Activated naive CD8-positive, alpha-beta T cell (primary cell): ENCODE measurements at regions not wholly inside any gene's neighbourhood (a gene's known extent, or its start where the extent isn't known, plus 50 kb on each side); places are given as distances from the start of the nearest gene placed in this dataset.

Experiments
- H3K27ac Mint-ChIP-seq: one replicate; pipeline ENCODE4 v1.8.0; 2021; ENCODE audit warnings: mixed read lengths
- H3K27me3 Mint-ChIP-seq: one replicate; pipeline ENCODE4 v1.8.0; 2021; ENCODE audit warnings: mixed read lengths
- H3K36me3 Mint-ChIP-seq: one replicate; pipeline ENCODE4 v1.8.0; 2021; ENCODE audit warnings: mixed read lengths
- H3K4me1 Mint-ChIP-seq: one replicate; pipeline ENCODE4 v1.8.0; 2021; ENCODE audit warnings: low read depth, mixed read lengths
- H3K4me3 Mint-ChIP-seq: one replicate; pipeline ENCODE4 v1.8.0; 2021; ENCODE audit warnings: mild to moderate bottlenecking, mixed read lengths
- H3K9me3 Mint-ChIP-seq: one replicate; pipeline ENCODE4 v1.8.0; 2021; ENCODE audit warnings: low read depth, mixed read lengths

DNA sequence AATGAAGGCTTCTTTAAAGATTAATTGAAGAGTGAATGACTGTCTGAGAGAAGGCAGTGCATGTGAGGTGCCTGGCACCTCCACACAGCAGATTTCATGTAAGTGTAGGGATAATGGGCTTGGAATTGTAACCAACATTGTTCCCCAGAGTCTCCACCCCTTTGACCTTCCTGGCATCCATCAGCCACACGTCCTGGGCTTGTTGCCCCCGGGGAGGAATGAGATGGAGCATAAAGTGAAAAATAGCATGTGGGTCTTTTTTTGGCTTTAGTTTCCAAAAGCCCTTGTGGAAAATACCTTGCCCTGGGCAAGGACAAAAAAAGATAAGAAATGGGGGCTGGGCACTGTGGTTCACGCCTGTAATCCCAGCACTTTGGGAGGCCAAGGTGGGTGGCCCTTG lies 242.2 kb upstream of the ECI2 start:
- H3K27ac Mint-ChIP-seq, result no peak overlapping the region
- no peak overlapping the region for H3K4me3 Mint-ChIP-seq
- no peaks in the 10 kb centered on the region for H3K4me1 Mint-ChIP-seq
- no peaks in the 10 kb centered on the region for H3K36me3 Mint-ChIP-seq
- peaks cover 7% of the 10 kb centered on the region for H3K27me3 Mint-ChIP-seq
- peaks cover 5% of the 10 kb centered on the region for H3K9me3 Mint-ChIP-seq

DNA sequence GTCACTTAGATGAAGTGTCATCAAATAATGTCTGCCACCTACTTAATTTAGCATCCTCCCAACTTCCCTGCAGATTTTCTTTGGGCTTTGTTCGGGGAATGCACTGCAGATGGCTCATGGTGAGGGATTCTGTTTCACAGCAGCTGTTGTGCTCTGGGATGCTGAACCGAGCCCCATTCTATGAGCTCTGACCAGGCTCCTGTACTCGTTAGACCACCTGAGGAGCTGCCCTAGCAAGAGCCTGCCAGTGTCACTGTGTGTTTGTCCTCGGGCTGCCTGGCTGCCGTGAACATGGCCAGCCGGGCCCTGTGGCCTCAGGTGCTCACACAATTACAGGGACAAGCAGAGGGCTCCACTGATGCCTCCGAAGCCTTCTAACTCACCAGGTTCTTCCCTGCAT lies 238.8 kb upstream of the ECI2 start:
- Mint-ChIP-seq H3K4me3 (no peak overlapping the region), H3K9me3 (no peaks in the 10 kb centered on the region), H3K27me3 (peaks cover 5% of the 10 kb centered on the region), H3K36me3 (no peaks in the 10 kb centered on the region), H3K27ac (no peak overlapping the region), H3K4me1 (no peaks in the 10 kb centered on the region)

DNA sequence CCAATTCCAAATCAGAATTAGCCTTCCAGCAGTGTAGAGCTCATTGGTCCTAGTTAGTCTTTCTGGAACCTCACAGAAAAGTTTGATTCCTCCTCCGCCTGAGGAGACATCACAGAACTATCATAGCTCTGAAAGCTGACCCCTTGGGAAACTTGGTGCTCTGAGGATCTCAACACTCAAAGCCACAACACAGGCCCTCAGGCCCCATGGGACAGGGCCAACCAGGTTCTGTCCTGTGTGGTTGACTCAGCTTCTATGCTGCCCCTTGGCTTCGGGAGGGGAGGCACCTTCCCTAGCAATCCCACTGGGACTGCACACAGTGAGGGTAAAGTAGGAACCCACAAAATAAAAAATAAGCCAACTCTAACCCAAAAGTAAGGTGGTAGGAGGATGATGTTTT lies 237.5 kb upstream of the ECI2 start:
- H3K4me3 Mint-ChIP-seq, result no peak overlapping the region
- H3K9me3 Mint-ChIP-seq, result no peaks in the 10 kb centered on the region
- H3K4me1 Mint-ChIP-seq, result no peaks in the 10 kb centered on the region
- no peaks in the 10 kb centered on the region for H3K36me3 Mint-ChIP-seq
- no peak overlapping the region for H3K27ac Mint-ChIP-seq
- H3K27me3 Mint-ChIP-seq, result peaks cover 8% of the 10 kb centered on the region

DNA sequence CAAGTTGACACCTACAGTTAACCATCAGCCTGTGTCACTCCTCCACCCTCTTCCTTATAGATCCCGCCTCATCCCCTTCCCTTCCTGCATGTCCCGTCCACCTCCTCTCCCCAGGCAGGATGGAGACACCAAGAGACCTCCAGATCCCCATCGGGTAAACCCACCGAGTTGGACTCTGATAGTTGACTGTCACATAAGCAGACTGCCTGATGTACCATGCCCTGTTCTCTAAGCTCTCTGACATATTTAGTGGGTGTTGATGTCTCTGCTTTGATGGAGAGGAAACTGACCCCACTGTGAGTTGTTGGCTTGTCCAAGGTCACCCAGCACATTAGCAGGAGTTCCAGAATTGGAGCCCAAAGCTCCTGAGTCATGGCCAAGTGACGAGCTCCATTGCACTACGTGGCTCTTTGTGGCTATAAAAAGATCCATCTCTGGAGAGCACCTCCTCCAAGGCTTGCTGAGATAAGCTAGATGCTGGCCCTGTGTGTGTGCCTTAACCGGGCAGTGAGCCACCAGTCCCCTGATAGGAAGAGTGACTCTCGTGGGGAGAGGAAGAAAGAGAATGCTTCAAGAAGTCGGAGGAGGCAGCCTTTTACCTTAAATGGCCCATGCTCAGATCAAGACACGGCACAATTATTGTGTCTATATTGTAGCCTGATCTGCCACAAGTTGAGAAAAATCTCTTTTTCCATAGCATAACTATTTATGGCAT lies 236.0 kb upstream of the ECI2 start:
- Mint-ChIP-seq H3K27me3 (peaks cover 8% of the 10 kb centered on the region), H3K9me3 (no peaks in the 10 kb centered on the region), H3K27ac (no peak overlapping the region), H3K4me3 (no peak overlapping the region), H3K4me1 (no peaks in the 10 kb centered on the region), H3K36me3 (no peaks in the 10 kb centered on the region)

DNA sequence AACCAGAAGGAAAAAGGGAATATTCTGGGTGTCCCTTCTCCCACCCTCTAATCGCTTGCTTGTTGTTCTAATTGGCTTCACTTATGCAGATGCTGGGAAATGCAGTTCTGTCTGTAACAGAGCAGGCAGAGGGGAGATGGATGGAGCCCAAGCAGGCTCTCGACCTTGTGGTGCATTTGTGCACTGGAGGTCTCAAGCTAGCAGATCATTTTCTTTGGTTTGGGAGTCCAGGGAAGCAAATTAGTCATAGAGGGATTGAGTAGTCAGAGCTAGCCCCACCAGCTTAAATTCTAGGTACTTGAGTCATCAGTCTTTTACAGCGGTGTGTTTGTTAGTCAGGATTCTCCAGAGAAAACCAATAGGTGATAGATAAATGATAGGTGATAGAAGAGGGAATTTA lies 234.7 kb upstream of the ECI2 start:
- H3K4me3 Mint-ChIP-seq, result no peak overlapping the region
- H3K27me3 Mint-ChIP-seq, result peaks cover 5% of the 10 kb centered on the region
- H3K36me3 Mint-ChIP-seq, result no peaks in the 10 kb centered on the region
- H3K27ac Mint-ChIP-seq, result no peak overlapping the region
- H3K4me1 Mint-ChIP-seq, result no peaks in the 10 kb centered on the region
- no peaks in the 10 kb centered on the region for H3K9me3 Mint-ChIP-seq

DNA sequence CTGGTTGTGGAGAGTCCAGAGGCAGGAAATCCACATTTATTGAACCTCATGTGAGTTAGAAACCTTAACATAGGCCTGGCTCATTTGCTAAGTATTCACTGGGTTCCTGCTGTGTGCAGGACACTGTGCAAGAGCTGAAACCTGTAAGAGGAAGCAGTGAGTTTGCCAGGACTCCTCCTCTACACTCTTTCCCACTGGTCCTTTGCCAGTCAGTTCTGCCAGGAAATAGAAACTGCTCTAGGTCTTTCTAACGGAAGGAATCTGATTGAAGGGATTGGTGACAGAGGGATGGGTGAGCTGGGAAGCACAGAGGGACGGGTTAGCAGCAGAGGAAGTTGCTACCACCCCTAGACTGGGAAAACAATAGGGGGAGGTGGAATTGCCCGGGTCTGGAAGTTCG lies 234.2 kb upstream of the ECI2 start:
- H3K4me1 Mint-ChIP-seq, result no peaks in the 10 kb centered on the region
- no peaks in the 10 kb centered on the region for H3K9me3 Mint-ChIP-seq
- H3K27me3 Mint-ChIP-seq, result peaks cover 4% of the 10 kb centered on the region
- no peak overlapping the region for H3K27ac Mint-ChIP-seq
- H3K4me3 Mint-ChIP-seq, result no peak overlapping the region
- no peaks in the 10 kb centered on the region for H3K36me3 Mint-ChIP-seq

DNA sequence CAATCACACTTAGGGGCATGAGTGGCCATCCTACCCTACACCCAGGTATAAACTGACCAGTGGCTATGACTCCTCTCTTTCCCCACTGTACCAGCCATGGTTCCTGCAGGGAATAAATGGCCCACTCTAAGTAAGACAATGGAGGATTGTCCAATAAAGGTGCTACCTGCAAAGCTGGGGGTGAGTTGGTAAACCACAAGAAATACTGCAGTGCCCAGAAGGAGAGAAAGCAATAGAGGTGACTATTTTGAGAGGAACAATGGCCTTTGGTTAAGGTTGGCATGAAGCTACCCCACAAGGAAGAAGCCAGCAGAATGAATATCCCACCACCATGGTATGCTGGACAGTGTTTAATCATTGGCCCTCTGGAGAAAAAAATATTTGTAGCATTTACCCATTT lies 233.3 kb upstream of the ECI2 start:
- peaks cover 2% of the 10 kb centered on the region for H3K4me1 Mint-ChIP-seq
- H3K4me3 Mint-ChIP-seq, result no peak overlapping the region
- H3K27me3 Mint-ChIP-seq, result peaks cover 3% of the 10 kb centered on the region
- H3K9me3 Mint-ChIP-seq, result no peaks in the 10 kb centered on the region
- no peaks in the 10 kb centered on the region for H3K36me3 Mint-ChIP-seq
- no peak overlapping the region for H3K27ac Mint-ChIP-seq

DNA sequence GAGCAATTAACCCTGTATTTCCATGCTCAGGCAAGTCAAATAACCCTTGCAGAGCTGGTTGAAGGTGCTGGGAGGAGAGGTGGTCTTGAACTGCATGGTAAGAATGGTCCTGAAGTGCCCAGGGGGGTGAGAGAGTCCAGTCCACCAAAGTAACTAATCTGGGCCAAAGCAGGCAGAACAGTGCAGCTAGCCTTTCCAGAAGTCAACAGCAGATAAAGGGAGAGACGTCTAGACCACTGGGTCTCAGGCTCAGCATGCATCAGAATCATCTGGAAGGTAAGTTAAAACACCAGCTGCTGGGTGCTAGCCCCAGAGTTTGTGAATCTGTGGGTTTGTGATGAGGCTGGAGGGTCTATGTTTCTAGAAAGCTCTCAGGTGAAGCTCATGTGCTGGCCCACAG lies 232.3 kb upstream of the ECI2 start:
- H3K27me3 Mint-ChIP-seq, result peaks cover 3% of the 10 kb centered on the region
- no peaks in the 10 kb centered on the region for H3K9me3 Mint-ChIP-seq
- H3K4me1 Mint-ChIP-seq, result peaks cover 2% of the 10 kb centered on the region
- H3K27ac Mint-ChIP-seq, result no peak overlapping the region
- H3K4me3 Mint-ChIP-seq, result no peak overlapping the region
- no peaks in the 10 kb centered on the region for H3K36me3 Mint-ChIP-seq

DNA sequence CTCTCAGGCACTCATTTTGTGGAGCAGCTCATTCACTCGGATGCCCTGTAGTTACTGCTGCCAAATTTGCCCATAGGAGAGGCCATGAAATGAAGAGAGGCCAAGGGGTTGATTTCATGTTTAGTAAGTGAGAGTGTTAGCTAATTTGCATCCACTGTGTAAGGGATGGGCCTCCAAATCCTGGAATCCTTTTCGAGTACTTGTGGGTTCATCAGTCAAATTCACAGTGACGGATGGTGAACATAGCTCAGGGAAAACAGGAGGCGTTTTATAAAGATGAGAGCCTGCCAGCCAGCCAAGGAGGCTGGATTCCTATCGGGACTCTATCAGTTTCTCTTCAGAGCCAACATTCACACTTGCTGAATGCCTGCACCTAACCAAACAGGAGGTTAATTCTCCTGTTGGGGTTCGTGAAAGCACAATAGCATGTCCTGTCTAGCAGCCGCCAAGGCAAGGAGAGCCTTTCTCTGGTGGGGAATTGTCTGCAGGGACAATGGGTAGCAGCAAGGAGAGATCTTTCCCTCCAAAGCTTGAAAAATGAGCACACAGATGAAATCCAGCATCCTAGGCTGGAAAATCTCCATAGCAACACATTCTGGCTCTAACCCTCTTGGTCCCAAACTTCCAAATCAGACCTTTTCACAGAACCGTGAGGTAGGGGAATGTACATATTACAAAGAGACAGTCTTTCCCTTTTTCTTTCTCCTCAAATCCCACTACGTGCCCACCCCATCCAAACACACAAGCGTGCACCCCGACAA lies 231.4 kb upstream of the ECI2 start:
- Mint-ChIP-seq H3K9me3 (no peaks in the 10 kb centered on the region), H3K4me1 (peaks cover 2% of the 10 kb centered on the region), H3K27me3 (peaks cover 5% of the 10 kb centered on the region), H3K27ac (no peak overlapping the region), H3K36me3 (no peaks in the 10 kb centered on the region), H3K4me3 (no peak overlapping the region)

DNA sequence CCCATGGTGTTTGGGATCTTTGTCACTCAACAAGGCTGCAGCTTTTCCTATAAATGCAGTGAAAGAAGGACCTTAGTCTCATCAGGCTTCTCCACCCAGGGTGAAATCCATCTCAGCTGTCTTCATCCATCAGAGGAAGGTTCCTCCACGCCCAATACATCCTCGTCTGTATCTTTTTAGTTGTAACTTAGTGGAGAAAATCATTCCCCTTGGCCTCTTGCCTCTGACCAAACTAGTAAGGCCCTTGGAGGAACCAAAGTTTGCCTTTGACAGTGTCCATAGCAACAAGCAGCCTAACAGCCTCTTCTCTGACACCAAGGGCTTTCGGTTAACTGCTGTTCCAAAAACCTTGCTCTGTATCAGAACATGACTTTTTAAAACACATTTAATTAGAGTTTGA lies 230.3 kb upstream of the ECI2 start:
- Mint-ChIP-seq H3K4me3 (no peak overlapping the region), H3K27me3 (peaks cover 5% of the 10 kb centered on the region), H3K27ac (no peak overlapping the region), H3K9me3 (no peaks in the 10 kb centered on the region), H3K36me3 (no peaks in the 10 kb centered on the region), H3K4me1 (peaks cover 2% of the 10 kb centered on the region)

DNA sequence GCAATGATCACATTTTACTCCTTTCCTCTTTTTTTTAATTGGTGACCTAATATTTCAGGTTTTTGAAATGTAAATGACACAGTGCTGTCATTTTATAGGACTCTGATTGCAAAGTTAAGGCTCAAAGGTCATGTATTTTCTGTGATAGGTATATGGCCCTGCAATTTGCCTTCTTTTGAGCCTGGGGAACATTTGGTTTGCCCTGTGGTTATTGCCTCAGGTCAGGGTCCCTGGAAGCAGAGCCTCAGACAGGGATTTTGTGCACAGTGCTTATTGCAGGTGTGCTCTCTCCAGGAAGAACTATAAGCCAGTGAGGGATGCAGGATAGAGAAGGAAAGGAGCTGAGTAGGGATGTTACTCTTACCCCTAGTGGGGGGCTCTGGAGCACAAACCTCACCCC lies 229.3 kb upstream of the ECI2 start:
- H3K36me3 Mint-ChIP-seq, result no peaks in the 10 kb centered on the region
- H3K4me3 Mint-ChIP-seq, result no peak overlapping the region
- no peaks in the 10 kb centered on the region for H3K9me3 Mint-ChIP-seq
- peaks cover 2% of the 10 kb centered on the region for H3K4me1 Mint-ChIP-seq
- no peak overlapping the region for H3K27ac Mint-ChIP-seq
- H3K27me3 Mint-ChIP-seq, result peaks cover 5% of the 10 kb centered on the region

DNA sequence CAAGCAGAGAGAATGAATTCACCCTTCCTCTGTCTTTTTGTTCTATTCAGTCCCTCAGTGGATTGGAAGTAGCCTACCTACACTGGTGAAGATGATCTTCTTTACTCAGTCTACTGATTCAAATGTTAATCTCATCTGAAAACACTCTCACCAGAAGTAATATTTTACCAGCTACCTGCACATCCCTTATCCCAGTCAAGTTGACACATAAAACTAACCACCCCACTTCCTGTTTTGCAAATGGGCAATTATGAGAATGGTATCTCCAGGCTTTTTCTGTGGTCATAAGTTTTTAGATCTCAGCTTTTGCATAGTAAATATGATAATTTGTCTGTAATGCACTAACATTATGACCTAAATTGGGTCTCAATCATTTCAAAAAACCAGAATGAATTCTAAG lies 228.8 kb upstream of the ECI2 start:
- Mint-ChIP-seq H3K27ac (no peak overlapping the region), H3K4me1 (peaks cover 2% of the 10 kb centered on the region), H3K36me3 (no peaks in the 10 kb centered on the region), H3K27me3 (peaks cover 8% of the 10 kb centered on the region), H3K9me3 (no peaks in the 10 kb centered on the region), H3K4me3 (no peak overlapping the region)

DNA sequence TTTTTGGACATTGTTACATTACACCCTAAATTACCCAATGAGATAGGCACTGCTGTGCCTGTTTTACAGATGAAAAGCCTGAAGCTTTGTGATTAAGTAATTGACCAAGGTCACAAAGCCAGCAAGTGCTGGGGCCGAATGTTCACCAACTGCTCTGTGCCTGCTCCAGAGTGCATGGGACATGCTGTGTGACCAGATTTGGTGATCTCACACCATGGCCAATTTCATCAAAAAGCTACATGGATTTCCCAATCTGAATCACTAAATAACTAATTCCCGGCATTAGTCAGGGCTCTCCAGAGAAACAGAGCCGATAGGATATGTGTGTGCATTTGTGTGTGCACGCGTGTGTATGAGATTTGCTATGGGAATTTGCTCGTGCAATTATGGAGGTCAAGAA lies 228.3 kb upstream of the ECI2 start:
- Mint-ChIP-seq H3K27me3 (peaks cover 5% of the 10 kb centered on the region), H3K9me3 (no peaks in the 10 kb centered on the region), H3K4me3 (no peak overlapping the region)

DNA sequence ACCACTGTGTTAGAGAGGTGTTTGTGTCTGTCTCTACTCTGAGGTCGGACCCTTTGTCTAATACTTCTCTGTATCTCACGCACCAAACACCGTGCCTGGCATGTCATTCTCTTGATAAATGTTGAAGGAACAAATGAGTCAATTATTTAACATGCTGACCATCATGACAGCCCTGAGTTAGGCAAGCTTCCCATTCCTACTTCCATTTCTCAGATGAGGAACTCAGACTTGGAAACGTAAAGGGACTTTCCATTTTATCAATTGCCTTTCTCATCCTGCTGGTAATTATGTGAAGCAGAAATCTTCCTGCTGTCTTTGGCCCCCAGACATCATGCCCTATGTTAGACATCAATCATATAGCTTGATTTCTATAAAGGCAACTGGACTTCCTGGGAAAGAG lies 227.0 kb upstream of the ECI2 start:
- Mint-ChIP-seq H3K4me3 (no peak overlapping the region), H3K27ac (no peak overlapping the region), H3K4me1 (peaks cover 2% of the 10 kb centered on the region), H3K27me3 (peaks cover 9% of the 10 kb centered on the region), H3K9me3 (no peaks in the 10 kb centered on the region), H3K36me3 (no peaks in the 10 kb centered on the region)

More for the DNA sequence above, 228.3 kb upstream of the ECI2 start:
- Mint-ChIP-seq H3K4me1 (peaks cover 2% of the 10 kb centered on the region), H3K36me3 (no peaks in the 10 kb centered on the region), H3K27ac (no peak overlapping the region)

DNA sequence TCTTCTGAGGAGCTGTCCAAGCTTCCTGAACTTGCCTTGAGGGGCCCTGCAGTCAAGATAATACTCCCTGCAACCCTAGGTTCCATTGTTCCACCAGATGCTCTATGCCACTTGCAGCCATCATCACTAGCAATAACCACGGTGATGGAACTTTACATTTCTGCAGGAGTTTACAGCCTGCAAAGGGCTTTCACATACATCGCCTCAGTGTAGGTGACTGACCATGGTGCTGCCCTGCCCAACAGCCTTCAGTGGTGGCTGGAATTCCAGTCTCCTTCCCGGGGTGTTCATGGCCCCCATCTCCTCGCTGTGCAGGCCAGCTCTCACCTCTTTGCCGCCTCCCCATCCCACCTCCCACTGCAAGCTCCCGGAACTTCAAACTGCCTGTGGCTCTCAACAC lies 225.5 kb upstream of the ECI2 start:
- H3K4me3 Mint-ChIP-seq, result no peak overlapping the region
- no peaks in the 10 kb centered on the region for H3K36me3 Mint-ChIP-seq
- H3K9me3 Mint-ChIP-seq, result no peaks in the 10 kb centered on the region
- peaks cover 2% of the 10 kb centered on the region for H3K4me1 Mint-ChIP-seq
- H3K27ac Mint-ChIP-seq, result no peak overlapping the region
- H3K27me3 Mint-ChIP-seq, result peaks cover 11% of the 10 kb centered on the region
